H9 (cell line): ENCODE measurements at regions not wholly inside any gene's neighbourhood (a gene's known extent, or its start where the extent isn't known, plus 50 kb on each side); places are given as distances from the start of the nearest gene placed in this dataset.

Experiments
- DNase-seq: peaks from one replicate; pipeline ENCODE4 v3.0.0-alpha.2; 2017
- H2AFZ ChIP-seq: one replicate; pipeline ENCODE4 v1.6.1; 2013; ENCODE audit warnings: mild to moderate bottlenecking, low read length, control low read depth, moderate library complexity
- H2AK5ac ChIP-seq: 2 replicates; pipeline ENCODE4 v1.6.1; 2013; ENCODE audit warnings: low read length, control low read depth, mixed read lengths; ENCODE audit not compliant: insufficient read length
- H2BK120ac ChIP-seq: one replicate; pipeline ENCODE4 v1.6.1; 2013; ENCODE audit warnings: low read depth, mild to moderate bottlenecking, low read length, control low read depth, inconsistent platforms; ENCODE audit not compliant: poor library complexity, severe bottlenecking
- H2BK12ac ChIP-seq: 2 replicates; pipeline ENCODE4 v1.6.1; 2013; ENCODE audit warnings: low read length, control low read depth, mixed read lengths, low read depth; ENCODE audit not compliant: insufficient read length
- H2BK15ac ChIP-seq: 2 replicates; pipeline ENCODE4 v1.6.1; 2013; ENCODE audit warnings: low read depth, low read length, control low read depth
- H2BK20ac ChIP-seq: one replicate; pipeline ENCODE4 v1.6.1; 2013; ENCODE audit warnings: low read depth, mild to moderate bottlenecking, low read length, control low read depth, inconsistent platforms; ENCODE audit not compliant: poor library complexity, severe bottlenecking
- H2BK5ac ChIP-seq: 2 replicates; pipeline ENCODE4 v1.6.1; 2013; ENCODE audit warnings: low read length, control low read depth, mixed read lengths; ENCODE audit not compliant: insufficient read length
- H3K14ac ChIP-seq: 2 replicates; pipeline ENCODE4 v1.6.1; 2013; ENCODE audit warnings: low read length, control low read depth; ENCODE audit not compliant: insufficient read depth
- H3K18ac ChIP-seq: 2 replicates; pipeline ENCODE4 v1.6.1; 2013; ENCODE audit warnings: low read depth, mild to moderate bottlenecking, mixed read lengths, low read length, control low read depth; ENCODE audit not compliant: insufficient read length
- H3K23ac ChIP-seq: 2 replicates; pipeline ENCODE4 v1.6.1; 2013; ENCODE audit warnings: low read length, control low read depth, mixed read lengths, low read depth; ENCODE audit not compliant: insufficient read length
- H3K23me2 ChIP-seq: 2 replicates; pipeline ENCODE4 v1.6.1; 2013; ENCODE audit warnings: low read depth, mild to moderate bottlenecking, mixed read lengths, low read length, control low read depth; ENCODE audit not compliant: insufficient read length, poor library complexity, severe bottlenecking
- H3K27ac ChIP-seq: 2 replicates; pipeline ENCODE4 v1.5.1; 2013; ENCODE audit warnings: low read length, control low read depth, mixed read lengths, low read depth; ENCODE audit not compliant: insufficient read length
- H3K27me3 ChIP-seq: 2 replicates; pipeline ENCODE4 v1.6.1; 2013; ENCODE audit warnings: low read length, control low read depth, inconsistent platforms; ENCODE audit not compliant: insufficient read depth
- H3K4ac ChIP-seq: 2 replicates; pipeline ENCODE4 v1.6.1; 2013; ENCODE audit warnings: low read depth, mild to moderate bottlenecking, control low read depth, inconsistent platforms, low read length, moderate library complexity
- H3K4me1 ChIP-seq: 2 replicates; pipeline ENCODE4 v1.6.1; 2013; ENCODE audit warnings: low read length, control low read depth, inconsistent platforms; ENCODE audit not compliant: insufficient read depth
- H3K4me2 ChIP-seq: 2 replicates; pipeline ENCODE4 v1.6.1; 2013; ENCODE audit warnings: low read length, control low read depth, mixed read lengths; ENCODE audit not compliant: insufficient read length, insufficient read depth
- H3K56ac ChIP-seq: 2 replicates; pipeline ENCODE4 v1.6.1; 2013; ENCODE audit warnings: low read depth, mild to moderate bottlenecking, mixed read lengths, low read length, control low read depth; ENCODE audit not compliant: insufficient read length
- H3K79me1 ChIP-seq: 2 replicates; pipeline ENCODE4 v1.6.1; 2013; ENCODE audit warnings: low read depth, mild to moderate bottlenecking, moderate library complexity, low read length, control low read depth, inconsistent platforms; ENCODE audit not compliant: insufficient read depth, poor library complexity, severe bottlenecking
- H3K79me2 ChIP-seq: 2 replicates; pipeline ENCODE4 v1.6.1; 2013; ENCODE audit warnings: low read length, control low read depth, inconsistent platforms; ENCODE audit not compliant: insufficient read depth
- H3K9ac ChIP-seq: 2 replicates; pipeline ENCODE4 v1.6.1; 2013; ENCODE audit warnings: low read length, control low read depth, mixed read lengths; ENCODE audit not compliant: insufficient read length; ENCODE audit errors: extremely low read depth
- H3K9me3 ChIP-seq: one replicate; pipeline ENCODE4 v1.6.1; 2013; ENCODE audit warnings: low read depth, low read length, inconsistent platforms; ENCODE audit not compliant: control insufficient read depth
- H3T11ph ChIP-seq: one replicate; pipeline ENCODE4 v1.6.1; 2013; ENCODE audit warnings: mild to moderate bottlenecking, low read length, control low read depth, inconsistent platforms
- H4K20me1 ChIP-seq: one replicate; pipeline ENCODE4 v1.6.1; 2013; ENCODE audit not compliant: control insufficient read depth, insufficient read length, insufficient read depth
- H4K5ac ChIP-seq: 2 replicates; pipeline ENCODE4 v1.6.1; 2013; ENCODE audit warnings: low read depth, mild to moderate bottlenecking, mixed read lengths, low read length, control low read depth; ENCODE audit not compliant: insufficient read length
- H4K8ac ChIP-seq: replicated peaks from 2 replicates; pipeline ENCODE4 v1.6.1; 2013; ENCODE audit warnings: low read length, control low read depth, mixed read lengths, low read depth; ENCODE audit not compliant: insufficient read length
- H4K91ac ChIP-seq: 2 replicates; pipeline ENCODE4 v1.6.1; 2013; ENCODE audit warnings: low read depth, mild to moderate bottlenecking, moderate library complexity, mixed read lengths, low read length, control low read depth; ENCODE audit not compliant: insufficient read length
- H3K27ac Mint-ChIP-seq, 3 experiments: 2 replicates in 2 of 3; 3 replicates in 1 of 3; pipeline ENCODE4 v1.8.0; 2020 to 2021; ENCODE audit warnings: mixed read lengths in 3 of 3, mild to moderate bottlenecking in 1 of 3, moderate library complexity in 1 of 3
- H3K27me3 Mint-ChIP-seq: 2 replicates; pipeline ENCODE4 v1.8.0; 2021; ENCODE audit warnings: low read depth, mild to moderate bottlenecking, moderate library complexity, mixed read lengths
- H3K36me3 Mint-ChIP-seq, 3 experiments: 2 replicates in 2 of 3; 3 replicates in 1 of 3; pipeline ENCODE4 v1.8.0; 2020 to 2021; ENCODE audit warnings: low read depth in 3 of 3, mixed read lengths in 3 of 3; ENCODE audit not compliant: insufficient read depth in 1 of 3
- H3K4me1 Mint-ChIP-seq, 2 experiments: 2 replicates each; pipeline ENCODE4 v1.8.0; 2020; ENCODE audit warnings: mixed read lengths in 2 of 2
- H3K4me3 Mint-ChIP-seq, 2 experiments: 2 replicates in 1 of 2; 3 replicates in 1 of 2; pipeline ENCODE4 v1.8.0; 2020 to 2021; ENCODE audit warnings: mild to moderate bottlenecking in 2 of 2, mixed read lengths in 2 of 2, moderate library complexity in 1 of 2
- H3K9me3 Mint-ChIP-seq, 2 experiments: 2 replicates in 1 of 2; 3 replicates in 1 of 2; pipeline ENCODE4 v1.8.0; 2020; ENCODE audit warnings: mild to moderate bottlenecking in 2 of 2, mixed read lengths in 2 of 2, moderate library complexity in 1 of 2
- whole genome bisulfite sequencing: extraction: QIAGEN DNeasy Blood & Tissue Kit; methylation state at CpG from one replicate; pipeline ENCODE4 v1.1.7; 2013; ENCODE audit warnings: missing lambda C conversion rate, low lambda C conversion rate, mixed read lengths; ENCODE audit not compliant: insufficient read length; ENCODE audit errors: extremely low coverage; 5-methylcytosine and 5-hydroxymethylcytosine counted together
- TF ChIP-seq, protein P1 (sequence below): fragments of 200-600 bp; sonication (generic); conservative IDR thresholded peaks from 3 replicates; pipeline ENCODE4 v1.8.0; 2021; ENCODE audit warnings: antibody characterized with exemption, mild to moderate bottlenecking

DNA sequence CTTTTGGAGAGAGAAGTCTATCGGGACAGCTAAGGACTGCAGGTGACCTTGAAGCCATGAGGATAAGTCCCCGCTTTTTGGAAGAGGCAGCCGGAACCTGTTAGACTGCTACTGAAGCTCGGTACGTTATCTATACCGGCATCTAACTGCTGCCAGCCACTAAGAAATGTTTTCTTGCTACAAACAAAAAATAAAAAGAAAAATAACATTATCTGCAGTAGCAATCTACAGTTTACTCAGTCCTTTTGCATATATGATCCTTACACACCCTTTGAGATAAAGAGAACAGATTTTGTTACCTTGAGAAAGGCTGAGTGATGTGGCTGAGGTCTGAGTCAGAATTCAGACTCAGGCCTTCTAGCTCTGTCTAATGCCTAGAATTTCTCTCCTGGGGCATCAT, 314.6 kb downstream of the CDH26 start:
- H3K9me3 Mint-ChIP-seq = peaks cover 9% of the 10 kb centered on the region in 2 experiments; a peak in 4 of 5 replicates

More for the DNA sequence above, 314.6 kb downstream of the CDH26 start:
- no peak overlapping the region for H3K9ac ChIP-seq
- H3K4me2 ChIP-seq = no peak overlapping the region
- Mint-ChIP-seq H3K4me3 (no peak overlapping the region), H3K27me3 (peaks cover 11% of the 10 kb centered on the region), H3K4me1 (peaks cover 9 to 10% of the 10 kb centered on the region in 2 experiments), H3K36me3 (no peaks in the 10 kb centered on the region; a peak in 1 of 7 replicates), H3K27ac (no peak overlapping the region)
- no peak overlapping the region for H2AFZ ChIP-seq
- no peak overlapping the region for H2BK120ac ChIP-seq
- H3K14ac ChIP-seq = no peak overlapping the region
- no peak overlapping the region for H2BK12ac ChIP-seq
- H3K4me1 ChIP-seq = no peaks in the 10 kb centered on the region
- H4K20me1 ChIP-seq = no peaks in the 10 kb centered on the region
- no peak overlapping the region for H4K5ac ChIP-seq
- no peak overlapping the region for H3T11ph ChIP-seq
- H2BK15ac ChIP-seq = no peak overlapping the region
- whole genome bisulfite sequencing = no CpG with 5 or more reads among the region's 6 CpGs
- H3K79me1 ChIP-seq = no peaks in the 10 kb centered on the region
- no peak overlapping the region for H2AK5ac ChIP-seq
- TF ChIP-seq, protein P1, sequence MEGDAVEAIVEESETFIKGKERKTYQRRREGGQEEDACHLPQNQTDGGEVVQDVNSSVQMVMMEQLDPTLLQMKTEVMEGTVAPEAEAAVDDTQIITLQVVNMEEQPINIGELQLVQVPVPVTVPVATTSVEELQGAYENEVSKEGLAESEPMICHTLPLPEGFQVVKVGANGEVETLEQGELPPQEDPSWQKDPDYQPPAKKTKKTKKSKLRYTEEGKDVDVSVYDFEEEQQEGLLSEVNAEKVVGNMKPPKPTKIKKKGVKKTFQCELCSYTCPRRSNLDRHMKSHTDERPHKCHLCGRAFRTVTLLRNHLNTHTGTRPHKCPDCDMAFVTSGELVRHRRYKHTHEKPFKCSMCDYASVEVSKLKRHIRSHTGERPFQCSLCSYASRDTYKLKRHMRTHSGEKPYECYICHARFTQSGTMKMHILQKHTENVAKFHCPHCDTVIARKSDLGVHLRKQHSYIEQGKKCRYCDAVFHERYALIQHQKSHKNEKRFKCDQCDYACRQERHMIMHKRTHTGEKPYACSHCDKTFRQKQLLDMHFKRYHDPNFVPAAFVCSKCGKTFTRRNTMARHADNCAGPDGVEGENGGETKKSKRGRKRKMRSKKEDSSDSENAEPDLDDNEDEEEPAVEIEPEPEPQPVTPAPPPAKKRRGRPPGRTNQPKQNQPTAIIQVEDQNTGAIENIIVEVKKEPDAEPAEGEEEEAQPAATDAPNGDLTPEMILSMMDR = no peak
- no peaks in the 10 kb centered on the region for H3K27me3 ChIP-seq
- no peak overlapping the region for H3K18ac ChIP-seq
- no peaks in the 10 kb centered on the region for H3K79me2 ChIP-seq
- no peaks in the 10 kb centered on the region for H3K9me3 ChIP-seq
- no peak overlapping the region for H3K23ac ChIP-seq
- no peak overlapping the region for H4K8ac ChIP-seq
- no peak overlapping the region for H3K56ac ChIP-seq
- no peak for DNase-seq
- no peak overlapping the region for H2BK20ac ChIP-seq
- H3K23me2 ChIP-seq = no peaks in the 10 kb centered on the region
- no peak overlapping the region for H3K27ac ChIP-seq
- H2BK5ac ChIP-seq = no peak overlapping the region
- no peak overlapping the region for H3K4ac ChIP-seq
- H4K91ac ChIP-seq = no peak overlapping the region
